GM13977 (cell line): ENCODE measurements at regions not wholly inside any gene's neighbourhood (a gene's known extent, or its start where the extent isn't known, plus 50 kb on each side); places are given as distances from the start of the nearest gene placed in this dataset.

Experiments
- DNase-seq: peaks from one replicate; pipeline ENCODE4 v3.0.0; 2012; ENCODE audit warnings: low spot score
- CTCF ChIP-seq: IDR thresholded peaks from 2 replicates; pipeline ENCODE4 v1.5.1; 2012; ENCODE audit warnings: mild to moderate bottlenecking, control low read depth; ENCODE audit not compliant: insufficient read depth; ENCODE audit errors: extremely low read depth, missing control alignments
- in situ Hi-C: fragments of 300-500 bp; cut with MboI; formaldehyde crosslinking; loops from one replicate; pipeline ENCODE4 v1.12.0; 2022; ENCODE audit warnings: low sequenced_read_pairs, low pct_unique_long_range_greater_than_20kb, mixed read lengths, inconsistent platforms; ENCODE audit not compliant: unreplicated experiment

GRCh38 chr1:71269818-71270217 is 189.0 kb upstream of the ZRANB2 start:
- in situ Hi-C loops: no loop called here
- no peak for TF ChIP-seq CTCF
- DNase-seq: no peak

- in situ Hi-C loops: no loop called here
- no peak for TF ChIP-seq CTCF
- no peak for DNase-seq
These were observed 188.3 kb upstream of the ZRANB2 start for GRCh38 chr1:71269179-71269578.

DNA sequence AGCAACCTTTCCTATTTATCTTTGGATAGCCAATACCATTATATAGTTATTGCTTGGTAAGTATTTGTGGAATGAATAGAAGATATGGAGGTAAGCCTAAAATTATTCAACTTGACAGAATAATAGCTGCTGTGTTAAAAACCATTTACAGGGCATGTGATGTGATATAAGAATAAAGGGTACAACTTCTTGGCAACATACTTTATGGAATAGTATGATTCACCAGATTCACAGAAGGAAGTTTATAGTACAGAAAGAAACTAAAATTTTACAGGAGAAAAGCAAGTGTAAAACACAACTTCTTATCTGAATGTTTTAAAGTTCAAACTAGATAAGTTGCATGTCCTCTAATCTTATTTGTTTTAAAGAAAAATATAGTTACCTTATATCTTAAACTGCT is 186.4 kb upstream of the ZRANB2 start:
- TF ChIP-seq CTCF: no peak
- in situ Hi-C loops: no loop called here
- no peak for DNase-seq

DNA sequence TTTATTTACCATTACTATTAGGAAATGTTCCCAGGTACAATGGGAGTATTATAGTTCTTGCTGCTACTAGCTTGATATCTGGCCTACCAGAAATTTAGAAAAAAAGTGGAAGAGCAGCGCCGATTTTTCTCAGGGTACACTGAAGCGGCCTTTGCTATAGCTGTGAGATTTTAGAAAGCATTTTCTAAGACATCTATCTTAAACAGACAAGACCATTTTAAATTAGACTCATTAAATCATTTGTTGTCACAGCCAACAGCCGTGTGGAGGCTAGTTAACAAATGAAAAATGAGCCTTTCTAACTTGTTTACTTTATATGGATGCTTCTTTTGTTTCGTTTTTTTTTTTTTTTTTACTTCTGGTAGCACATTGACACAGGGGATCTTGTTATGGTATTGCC is 183.2 kb upstream of the ZRANB2 start:
- in situ Hi-C loops: no loop called here
- no peak for DNase-seq
- no peak for TF ChIP-seq CTCF

DNA sequence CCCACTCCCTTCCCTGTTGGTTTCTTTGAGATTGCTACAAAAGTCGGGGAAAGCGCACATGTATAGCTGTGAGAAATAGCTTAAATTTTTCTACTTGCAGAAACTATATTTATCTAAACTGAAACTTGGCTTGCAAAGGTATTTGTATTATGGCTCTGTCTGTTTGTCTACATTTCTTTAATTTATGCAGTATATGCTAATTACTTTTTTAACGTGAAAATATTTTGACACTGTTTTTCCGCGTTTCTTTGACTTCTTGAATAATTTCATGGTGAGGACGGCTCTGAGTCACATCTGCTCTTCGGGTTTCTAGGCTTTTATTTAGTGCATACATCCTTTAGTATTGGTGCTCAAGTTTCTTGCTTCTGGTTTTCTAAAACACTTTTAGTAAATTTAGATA is 182.1 kb upstream of the ZRANB2 start:
- TF ChIP-seq CTCF: no peak
- in situ Hi-C loops: no loop called here
- DNase-seq: no peak

DNA sequence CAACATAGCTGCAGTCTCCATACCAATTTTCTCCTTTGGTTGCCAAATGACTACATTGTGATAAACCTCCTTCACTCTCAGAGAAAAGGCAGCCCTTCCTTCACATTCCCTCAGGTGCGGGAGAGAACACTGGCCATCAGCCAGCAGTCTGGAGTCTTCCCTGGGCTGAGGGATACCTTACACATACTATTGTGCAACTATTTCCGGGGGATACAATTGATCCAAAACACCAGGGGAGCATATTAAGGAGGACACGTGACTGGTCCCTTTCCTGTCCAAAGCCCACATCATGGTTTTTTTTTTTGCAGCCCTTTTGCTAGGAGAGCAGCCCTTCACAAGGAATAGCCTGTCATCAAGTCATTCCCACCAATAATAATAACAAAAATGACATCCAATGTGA is 172.1 kb upstream of the ZRANB2 start:
- in situ Hi-C loops: no loop called here
- no peak for DNase-seq
- no peak for TF ChIP-seq CTCF

DNA sequence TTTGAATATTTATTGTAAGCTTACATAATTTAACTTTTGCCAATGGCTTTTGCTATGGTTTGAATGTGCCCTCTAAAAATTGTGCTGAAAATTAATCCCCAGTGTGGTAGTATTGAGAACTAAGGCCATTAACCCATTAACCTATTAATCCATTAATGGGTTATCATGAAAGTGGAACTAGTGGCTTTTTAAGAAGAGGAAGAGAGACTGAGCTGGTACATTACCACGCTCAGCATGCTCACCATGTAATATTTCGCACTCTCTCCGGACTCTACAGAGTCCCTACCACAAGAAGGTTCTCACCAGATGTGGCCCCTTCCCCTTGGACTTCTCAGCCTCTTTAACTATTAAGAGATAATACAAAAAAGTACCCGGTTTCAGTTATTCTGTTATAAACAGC is 164.4 kb upstream of the ZRANB2 start:
- no peak for TF ChIP-seq CTCF
- DNase-seq: no peak
- in situ Hi-C loops: no loop called here
